Pancreas (tissue), 10 donors: ENCODE measurements at regions not wholly inside any gene's neighbourhood (a gene's known extent, or its start where the extent isn't known, plus 50 kb on each side); places are given as distances from the start of the nearest gene placed in this dataset.
A peak's percentile ranks its signal among the peaks of the same experiment; 100 is the strongest.

ENCODE experiments used
- ATAC-seq, 4 donors: fragments of 200-7000 bp; cut with Tn5 transposase; one replicate each; pipeline versions ENCODE4 v1.8.0 to v1.9.1; 2020; ENCODE audit warnings: mild to moderate bottlenecking in 4 of 4, moderate library complexity in 4 of 4
- DNase-seq, 6 donors: peaks; one replicate each; pipeline ENCODE4 v3.0.0-alpha.2; 2020
- FAIRE-seq: peaks from 2 replicates; lab custom pipeline; 2012; peaks lifted over from hg19 to GRCh38; lab: Jason Lieb, UNC
- H3K27ac ChIP-seq, 4 donors: fragments of 200-600 bp; sonication (generic); 1 replicate in 3 of 4; 2 replicates in 1 of 4; pipeline versions ENCODE4 v1.5.0 to v1.8.0; 2020
- H3K27me3 ChIP-seq, 4 donors: fragments of 200-600 bp; one replicate each; pipeline ENCODE4 v1.8.0; 2021
- H3K36me3 ChIP-seq, 3 donors: fragments of 200-600 bp; sonication (generic) in 1 of 3; one replicate each; pipeline versions ENCODE4 v1.5.0 to v1.8.0; 2020 to 2021
- H3K4me1 ChIP-seq, 3 donors: fragments of 200-600 bp; one replicate each; pipeline ENCODE4 v1.8.0; 2021
- H3K4me3 ChIP-seq, 4 donors: fragments of 200-600 bp; sonication (generic) in 2 of 4; one replicate each; pipeline versions ENCODE4 v1.5.0 to v1.8.0; 2020 to 2021
- H3K9me3 ChIP-seq, 4 donors: fragments of 200-600 bp; one replicate each; pipeline ENCODE4 v1.8.0; 2021
- CTCF ChIP-seq, 4 donors: fragments of 200-600 bp; sonication (generic) in 3 of 4; IDR thresholded peaks; one replicate each; pipeline versions ENCODE4 v1.5.0 to v1.8.0; 2021; ENCODE audit warnings: antibody characterized with exemption in 4 of 4
- WGBS, 2 donors: extraction: QIAGEN DNeasy Blood & Tissue Kit; methylation state at CpG; one replicate each; pipeline ENCODE4 v1.1.7; 2013; 5-methylcytosine and 5-hydroxymethylcytosine counted together
- intact Hi-C, 3 donors: fragments of 100-400 bp; cut with DNase I; formaldehyde crosslinking; loops; one replicate each; pipeline versions ENCODE4 v1.11.1 to v1.14.2; 2022
- donor health status: healthy with polysubstance abuse.
- donor health status: DM: no; HTN: no; CAD: no; lungs with moderate emphysema.
- donor health status: DM: no; HTN: no; CAD: no.
- donor health status: control.
- donor health status: control.
- donor health status: Bipolar disorder and iron deficiency.
- donor health status: DM: yes; HTN: yes; CAD: no.
- donor health status: DM: no; HTN: no; CAD: no.
- donor health status: DM: no; HTN: no; CAD: no.
- donor health status: DM: yes; HTN: yes; CAD: no.

DNA sequence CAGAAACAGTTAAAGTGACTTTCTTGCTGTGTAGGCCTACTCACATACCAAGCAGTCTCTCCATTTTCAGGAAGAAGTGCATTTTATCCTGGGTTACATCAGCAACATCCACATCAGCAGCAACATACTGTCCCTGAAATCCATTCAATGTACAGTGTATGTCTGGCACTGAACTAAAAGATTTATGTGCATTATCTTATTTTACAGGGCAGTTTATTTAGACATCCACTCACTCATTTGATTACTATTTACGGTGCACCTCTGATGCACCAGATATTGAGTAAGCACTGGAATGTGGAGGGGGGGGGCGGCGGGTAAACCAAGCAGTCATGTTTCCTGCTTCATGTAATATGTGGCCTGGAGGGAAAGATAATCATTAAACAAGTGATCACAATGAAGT is 1128.2 kb downstream of the BCL11A start:
- H3K27me3 ChIP-seq: no peaks in the 10 kb centered on the region
- no peak overlapping the region for H3K27ac ChIP-seq
- TF ChIP-seq CTCF (IDR thresholded peaks at IDR 0.05): no peak
- ATAC-seq (peak in 2 of 4 donors; percentile 29 to 41), DNase-seq (no peak), FAIRE-seq (no peak)
- peaks cover 0 to 3% (median 0%) of the 10 kb centered on the region in 3 donors for H3K4me1 ChIP-seq
- no peaks in the 10 kb centered on the region for H3K36me3 ChIP-seq
- no peaks in the 10 kb centered on the region for H3K9me3 ChIP-seq
- WGBS, 2 donors: 23 to 42% methylated on average over 3 of the region's 3 CpGs
- H3K4me3 ChIP-seq: no peak overlapping the region
- intact Hi-C loops: no loop called here

DNA sequence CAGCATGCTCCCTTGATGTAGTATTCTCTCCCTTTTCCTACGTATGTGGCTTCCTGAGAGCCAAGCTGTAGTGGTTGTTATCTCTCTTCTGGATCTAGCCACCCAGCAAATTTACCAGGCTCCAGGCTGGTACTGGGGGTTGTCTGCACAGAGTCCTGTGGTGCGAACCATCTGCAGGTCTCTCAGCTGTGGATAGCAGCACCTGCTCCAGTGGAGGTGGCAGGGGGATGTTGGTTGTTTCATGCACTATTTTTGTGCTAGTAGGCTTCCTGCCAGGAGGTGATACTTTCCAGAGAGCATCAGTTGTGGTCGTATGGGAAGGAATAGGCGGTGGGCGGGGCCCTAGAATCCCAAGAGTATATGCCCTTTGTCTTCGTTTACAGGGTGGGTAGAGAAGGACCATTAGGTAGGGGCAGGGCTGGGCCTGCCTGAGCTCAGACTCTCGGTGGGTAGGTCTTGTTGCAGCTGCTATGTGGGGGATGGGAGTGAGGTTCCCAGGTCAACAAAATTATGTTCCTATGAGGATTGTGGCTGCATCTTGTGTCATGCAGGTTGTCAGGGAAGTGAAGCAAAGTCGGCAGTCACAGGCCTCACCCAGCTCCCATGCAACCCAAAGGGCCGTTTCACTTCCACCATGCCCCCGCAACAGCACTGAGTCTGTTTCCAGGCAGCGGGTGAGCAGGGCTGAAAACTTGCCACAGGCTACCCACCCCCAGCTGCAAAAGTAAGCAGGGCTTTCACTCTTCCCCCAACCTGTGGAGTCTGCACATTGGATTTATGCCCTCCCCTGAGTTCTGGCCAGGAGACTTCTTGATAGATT is 1139.5 kb downstream of the BCL11A start:
- Histone ChIP-seq H3K9me3 (no peaks in the 10 kb centered on the region), H3K4me3 (no peak overlapping the region), H3K36me3 (no peaks in the 10 kb centered on the region), H3K27ac (no peak overlapping the region), H3K27me3 (no peaks in the 10 kb centered on the region), H3K4me1 (no peaks in the 10 kb centered on the region)
- peak in 1 of 6 donors; percentile 29 for DNase-seq
- 64 to 73% methylated on average over 11 of the region's 11 CpGs for WGBS, 2 donors
- no peak for ATAC-seq
- no peak for FAIRE-seq
- TF ChIP-seq CTCF (IDR thresholded peaks at IDR 0.05): no peak
- intact Hi-C loops: no loop called here

GRCh38 chr2:59399126-59399525 is 1154.3 kb downstream of the BCL11A start:
- H3K9me3 ChIP-seq: peaks cover 0 to 3% (median 0%) of the 10 kb centered on the region in 4 donors
- H3K27me3 ChIP-seq: no peaks in the 10 kb centered on the region
- no peaks in the 10 kb centered on the region for H3K4me1 ChIP-seq
- no peak for TF ChIP-seq CTCF (IDR thresholded peaks at IDR 0.05)
- no peak overlapping the region for H3K4me3 ChIP-seq
- WGBS, 2 donors: 76 to 92% methylated on average over 2 of the region's 2 CpGs
- no peaks in the 10 kb centered on the region for H3K36me3 ChIP-seq
- FAIRE-seq: no peak
- intact Hi-C loops: no loop called here
- no peak overlapping the region for H3K27ac ChIP-seq
- no peak for DNase-seq
- ATAC-seq: no peak

DNA sequence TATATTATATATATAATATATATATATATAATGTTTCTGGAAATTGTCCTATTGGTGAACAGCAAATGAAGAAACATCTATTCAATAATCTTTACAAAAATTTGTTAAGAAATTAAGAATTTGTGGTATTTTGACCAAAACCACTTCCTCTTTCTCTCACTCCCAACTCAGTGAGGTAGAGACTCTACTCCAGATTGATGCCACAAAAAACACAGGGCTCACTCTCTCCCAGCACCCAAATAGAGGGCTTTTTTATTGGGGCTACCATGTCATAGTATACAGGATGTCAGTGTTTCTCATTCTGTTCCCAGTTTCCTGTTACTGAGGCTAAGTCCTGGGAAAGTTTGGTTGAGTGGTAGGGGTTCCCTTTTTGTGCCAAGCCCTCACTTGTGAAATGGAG is 1155.4 kb downstream of the BCL11A start:
- intact Hi-C loops: no loop called here
- ATAC-seq: no peak
- FAIRE-seq: no peak
- H3K27ac ChIP-seq: no peak overlapping the region
- no peak overlapping the region for H3K4me3 ChIP-seq
- no peaks in the 10 kb centered on the region for H3K9me3 ChIP-seq
- TF ChIP-seq CTCF (IDR thresholded peaks at IDR 0.05): no peak
- no peaks in the 10 kb centered on the region for H3K27me3 ChIP-seq
- no peaks in the 10 kb centered on the region for H3K4me1 ChIP-seq
- DNase-seq: no peak
- H3K36me3 ChIP-seq: no peaks in the 10 kb centered on the region

- WGBS, 2 donors: 92 to 94% methylated on average over 4 of the region's 4 CpGs
- Histone ChIP-seq H3K27ac (no peak overlapping the region), H3K36me3 (no peaks in the 10 kb centered on the region), H3K9me3 (no peaks in the 10 kb centered on the region), H3K4me3 (no peak overlapping the region), H3K27me3 (no peaks in the 10 kb centered on the region), H3K4me1 (no peaks in the 10 kb centered on the region)
- FAIRE-seq (no peak), DNase-seq (no peak), ATAC-seq (no peak)
- intact Hi-C loops: no loop called here
- no peak for TF ChIP-seq CTCF (IDR thresholded peaks at IDR 0.05)
These were observed 1154.0 kb upstream of the FANCL start for GRCh38 chr2:59395119-59395518.
